GM12864 (cell line): ENCODE measurements at regions not wholly inside any gene's neighbourhood (a gene's known extent, or its start where the extent isn't known, plus 50 kb on each side); places are given as distances from the start of the nearest gene placed in this dataset.

Experiments used
- DNase-seq: peaks from one replicate; pipeline ENCODE4 v3.0.0-alpha.2; 2011; ENCODE audit warnings: low read depth
- H3K4me3 ChIP-seq: 2 replicates; pipeline ENCODE4 v1.5.1; 2011; ENCODE audit warnings: mild to moderate bottlenecking, low read depth, low read length, control low read depth
- CTCF ChIP-seq: IDR thresholded peaks from 2 replicates; pipeline ENCODE4 v1.5.1; 2011; ENCODE audit warnings: low read depth, mild to moderate bottlenecking, moderate library complexity, low read length, control low read depth, inconsistent platforms; ENCODE audit errors: missing control alignments

GRCh38 chr2:103734911-103735310 lies 973.1 kb downstream of the TMEM182 start:
- no peak for TF ChIP-seq CTCF
- DNase-seq, result no peak
- no peak overlapping the region for H3K4me3 ChIP-seq

- no peak for DNase-seq
- TF ChIP-seq CTCF, result no peak
Measured at GRCh38 chr2:103738108-103738507, 976.3 kb downstream of the TMEM182 start.

GRCh38 chr2:103738606-103739005 lies 976.8 kb downstream of the TMEM182 start:
- no peak for DNase-seq
- no peak for TF ChIP-seq CTCF
- no peak overlapping the region for H3K4me3 ChIP-seq

More at GRCh38 chr2:103738108-103738507, 976.3 kb downstream of the TMEM182 start:
- no peak overlapping the region for H3K4me3 ChIP-seq

DNA sequence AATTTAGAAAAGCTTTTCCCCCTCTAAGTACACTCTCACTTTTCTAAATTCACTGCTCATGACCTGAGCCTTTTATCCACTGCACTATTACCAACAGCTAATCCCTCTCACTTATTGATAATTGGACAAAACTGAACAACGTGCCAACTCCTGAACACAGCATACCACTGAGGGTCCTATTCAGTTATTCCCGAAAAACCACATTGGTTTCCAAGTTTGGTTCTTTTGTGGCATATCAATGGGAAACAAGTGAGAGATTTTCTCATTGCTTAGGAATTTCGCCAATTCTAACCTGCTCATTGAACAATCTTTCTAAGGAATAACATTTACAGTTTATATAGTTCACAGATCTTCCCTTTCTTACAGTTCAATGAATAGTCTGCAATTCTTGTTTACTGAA lies 977.4 kb downstream of the TMEM182 start:
- DNase-seq, result no peak
- H3K4me3 ChIP-seq, result no peak overlapping the region
- TF ChIP-seq CTCF, result no peak

DNA sequence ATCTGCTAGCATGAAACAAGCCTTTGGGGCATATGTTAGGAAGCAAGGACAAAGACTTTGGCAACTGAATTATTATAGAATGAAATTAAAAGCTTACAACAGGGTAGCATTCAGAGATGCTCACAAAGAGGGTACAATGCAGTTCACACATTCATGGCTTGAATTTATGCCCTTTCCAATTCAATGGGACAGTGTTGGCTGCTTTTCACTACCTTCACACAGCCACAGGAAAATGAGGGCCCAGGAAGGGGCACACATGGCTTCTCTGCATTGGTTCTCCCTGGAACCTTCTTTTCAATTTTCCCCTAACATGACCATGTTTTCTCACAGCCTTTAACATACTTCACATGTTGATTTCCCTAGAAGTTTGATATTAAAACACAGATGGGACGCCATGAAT lies 978.1 kb downstream of the TMEM182 start:
- no peak for DNase-seq
- H3K4me3 ChIP-seq, result no peak overlapping the region
- TF ChIP-seq CTCF, result no peak

DNA sequence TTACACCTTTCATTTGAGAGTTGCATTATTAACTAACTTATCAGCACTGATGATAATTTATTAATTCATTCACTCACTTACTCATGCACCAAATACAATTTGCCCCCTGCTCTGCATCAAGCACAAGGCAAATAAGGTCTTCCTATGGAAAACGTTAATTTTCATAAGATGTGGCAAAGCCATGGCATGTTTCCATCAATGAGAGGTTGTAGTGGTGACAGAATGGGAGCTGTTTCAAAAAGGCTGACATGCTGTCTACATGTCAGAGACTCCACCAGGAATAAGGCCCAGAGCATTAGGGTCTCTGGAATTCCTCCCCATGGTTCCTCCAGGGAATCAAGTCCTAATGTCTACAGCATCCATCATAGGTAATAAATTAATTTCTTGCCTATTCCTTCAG lies 978.8 kb downstream of the TMEM182 start:
- no peak overlapping the region for H3K4me3 ChIP-seq
- TF ChIP-seq CTCF, result no peak
- DNase-seq, result no peak

DNA sequence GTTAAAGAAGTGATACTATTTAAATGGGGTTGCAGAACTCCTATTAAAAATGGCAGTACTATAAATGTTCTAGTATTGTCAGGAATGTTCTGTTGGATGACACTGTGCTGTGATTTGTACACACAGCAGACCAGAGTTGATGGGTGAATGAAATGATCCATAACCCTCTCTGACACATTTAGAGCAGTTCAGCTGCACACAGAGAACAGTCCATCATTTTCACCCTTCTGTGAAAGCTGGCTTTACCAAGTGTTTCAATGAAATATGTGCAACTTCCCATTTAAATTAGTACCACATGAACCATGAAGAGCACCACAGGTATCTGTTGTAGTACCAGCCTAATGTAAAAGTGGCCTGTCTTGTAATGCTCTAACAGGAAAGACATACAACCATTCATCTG lies 981.4 kb downstream of the TMEM182 start:
- no peak for TF ChIP-seq CTCF
- no peak overlapping the region for H3K4me3 ChIP-seq
- DNase-seq, result no peak
